GM18502 (cell line): ENCODE measurements at regions not wholly inside any gene's neighbourhood (a gene's known extent, or its start where the extent isn't known, plus 50 kb on each side); places are given as distances from the start of the nearest gene placed in this dataset.

Source experiments
- ATAC-seq: cut with Tn5 transposase; IDR thresholded peaks from one replicate; pipeline ENCODE4 v1.9.1; 2021; ENCODE audit warnings: mild to moderate bottlenecking; ENCODE audit not compliant: unreplicated experiment, poor library complexity

DNA sequence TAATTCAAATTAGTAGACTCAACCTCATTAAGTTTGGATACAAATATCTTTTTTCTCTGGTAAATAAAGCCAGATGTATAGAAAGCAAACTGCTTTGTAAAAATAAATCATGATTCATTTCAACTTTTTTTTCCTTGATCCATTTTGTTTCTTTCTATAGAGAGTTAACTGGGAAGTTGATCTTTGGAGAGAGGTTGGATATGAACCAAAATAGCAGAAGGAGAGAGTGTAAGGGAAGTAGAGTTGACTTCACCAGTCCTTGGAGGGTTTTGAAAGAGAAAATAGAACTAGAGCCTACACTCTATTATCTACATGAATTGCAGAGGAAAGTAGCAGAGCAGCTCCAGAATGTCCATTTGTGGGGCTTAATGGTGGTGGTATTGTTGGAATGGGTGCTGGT, 243.8 kb downstream of the ADGRL2 start:
- ATAC-seq: no peak

DNA sequence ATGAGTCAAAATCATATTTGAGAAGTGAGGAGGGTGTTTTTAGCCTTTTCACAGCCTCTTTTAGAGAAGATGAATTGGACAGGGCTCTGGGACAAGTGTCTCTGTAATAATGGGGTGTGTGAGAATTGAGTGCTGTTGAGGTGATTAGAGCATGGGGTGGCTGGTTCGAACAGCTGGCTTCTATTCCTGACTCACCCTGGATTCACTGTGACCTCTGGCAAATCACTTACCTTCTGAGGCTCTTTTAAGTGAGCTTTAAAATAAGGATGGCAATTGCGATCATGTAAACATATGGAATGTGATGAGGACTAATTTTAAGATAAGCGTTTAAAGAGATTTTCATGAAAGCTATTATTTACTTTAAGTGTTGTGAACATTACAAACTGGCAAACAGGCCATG, 243.4 kb downstream of the ADGRL2 start:
- ATAC-seq: no peak

DNA sequence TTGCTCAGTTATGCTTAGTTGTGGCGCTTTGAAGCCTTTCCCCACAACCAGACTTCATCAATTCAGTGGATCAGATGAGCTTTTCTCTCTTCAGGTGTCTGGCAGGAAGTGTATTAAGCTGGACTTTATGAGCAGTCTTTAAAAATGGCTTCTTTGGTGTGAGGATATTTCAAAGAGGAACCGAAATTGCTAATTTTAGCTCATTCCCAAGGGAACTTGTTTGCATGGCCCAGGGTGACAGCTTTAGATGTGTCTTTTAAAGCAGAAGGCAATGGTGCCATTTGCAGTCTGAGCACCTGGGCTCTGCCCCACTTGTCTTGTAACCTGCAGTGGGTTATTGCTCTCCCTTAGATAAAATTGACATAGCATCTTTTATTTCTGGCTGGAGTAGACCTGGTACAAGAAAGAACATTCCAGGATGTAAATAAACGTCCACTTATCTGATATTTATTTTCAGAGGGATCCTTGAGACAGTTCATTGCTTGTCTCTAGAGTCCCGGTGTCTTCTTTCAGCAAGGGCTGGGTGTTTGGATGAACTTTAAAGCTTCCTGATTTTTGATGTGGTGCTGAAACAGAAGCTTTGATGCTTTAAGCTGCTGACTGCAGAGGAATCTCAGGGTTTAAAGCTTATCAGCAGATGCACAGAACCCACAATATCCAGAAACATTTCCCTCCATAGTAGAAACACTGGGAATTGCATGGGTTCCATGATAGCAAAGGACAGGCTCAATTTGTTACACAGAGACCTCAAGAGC, 241.7 kb downstream of the ADGRL2 start:
- ATAC-seq: no peak
